HFF-Myc (cell line): ENCODE measurements at regions not wholly inside any gene's neighbourhood (a gene's known extent, or its start where the extent isn't known, plus 50 kb on each side); places are given as distances from the start of the nearest gene placed in this dataset.

Source experiments
- DNase-seq: peaks from one replicate; pipeline ENCODE4 v3.0.0-alpha.2; 2011; ENCODE audit warnings: low read depth; ENCODE audit errors: extremely low read depth
- H3K4me3 ChIP-seq: replicated peaks from 2 replicates; pipeline ENCODE4 v1.5.1; 2011; ENCODE audit warnings: low read depth, mild to moderate bottlenecking, control low read depth, low read length
- CTCF ChIP-seq: IDR thresholded peaks from 2 replicates; pipeline ENCODE4 v1.5.1; 2012; ENCODE audit warnings: mild to moderate bottlenecking, low read depth, low read length, control low read depth; ENCODE audit errors: missing control alignments

- H3K4me3 ChIP-seq = no peak overlapping the region
- TF ChIP-seq CTCF = no peak
Observed at GRCh38 chr21:14751011-14751410, 204.9 kb upstream of the SAMSN1 start.

GRCh38 chr21:14750041-14750440 is 203.9 kb upstream of the SAMSN1 start:
- no peak for TF ChIP-seq CTCF
- DNase-seq = no peak
- H3K4me3 ChIP-seq = no peak overlapping the region

More at GRCh38 chr21:14751011-14751410, 204.9 kb upstream of the SAMSN1 start:
- DNase-seq = no peak

GRCh38 chr21:14748662-14749061 is 202.5 kb upstream of the SAMSN1 start:
- no peak overlapping the region for H3K4me3 ChIP-seq
- no peak for TF ChIP-seq CTCF
- no peak for DNase-seq

GRCh38 chr21:14744368-14744767 is 198.3 kb upstream of the SAMSN1 start:
- DNase-seq = no peak
- TF ChIP-seq CTCF = no peak

GRCh38 chr21:14742119-14742518 is 196.0 kb upstream of the SAMSN1 start:
- DNase-seq = no peak
- no peak for TF ChIP-seq CTCF
- no peak overlapping the region for H3K4me3 ChIP-seq

More at GRCh38 chr21:14744368-14744767, 198.3 kb upstream of the SAMSN1 start:
- no peak overlapping the region for H3K4me3 ChIP-seq

GRCh38 chr21:14741256-14741655 is 195.1 kb upstream of the SAMSN1 start:
- no peak for DNase-seq

More at GRCh38 chr21:14741256-14741655, 195.1 kb upstream of the SAMSN1 start:
- TF ChIP-seq CTCF = no peak
- H3K4me3 ChIP-seq = no peak overlapping the region
